Calu3 (cell line): ENCODE measurements at regions not wholly inside any gene's neighbourhood (a gene's known extent, or its start where the extent isn't known, plus 50 kb on each side); places are given as distances from the start of the nearest gene placed in this dataset.

Experiments used
- BruUV-seq: library from RNA; stranded (reverse); fragments of 400-500 nt; replicated peaks from 2 replicates; lab custom pipeline; 2021; lab: Mats Ljungman, UMichigan
- CTCF ChIA-PET: fragments of 300-600 bp; sonication (Branson Sonifier 250); formaldehyde crosslinking; loops from one replicate; lab custom pipeline; 2022; ENCODE audit warnings: antibody characterized with exemption; lab: Charles Lee
- DNase-seq: peaks from one replicate; pipeline ENCODE4 v3.0.0; 2022
- H3K27ac Mint-ChIP-seq: one replicate; pipeline ENCODE4 v1.8.0; 2022; ENCODE audit warnings: mixed read lengths; ENCODE audit not compliant: unreplicated experiment
- H3K27me3 Mint-ChIP-seq: one replicate; pipeline ENCODE4 v1.8.0; 2022; ENCODE audit warnings: mixed read lengths; ENCODE audit not compliant: unreplicated experiment
- H3K36me3 Mint-ChIP-seq: one replicate; pipeline ENCODE4 v1.8.0; 2022; ENCODE audit warnings: mild to moderate bottlenecking, moderate library complexity, mixed read lengths; ENCODE audit not compliant: insufficient read depth, unreplicated experiment
- H3K4me1 Mint-ChIP-seq: one replicate; pipeline ENCODE4 v1.8.0; 2022; ENCODE audit warnings: mild to moderate bottlenecking, low read depth, mixed read lengths; ENCODE audit not compliant: unreplicated experiment
- H3K4me3 Mint-ChIP-seq: one replicate; pipeline ENCODE4 v1.8.0; 2022; ENCODE audit warnings: mild to moderate bottlenecking, low read depth, moderate library complexity, mixed read lengths; ENCODE audit not compliant: unreplicated experiment
- H3K9me3 Mint-ChIP-seq: one replicate; pipeline ENCODE4 v1.8.0; 2022; ENCODE audit warnings: low read depth, mixed read lengths; ENCODE audit not compliant: unreplicated experiment
- intact Hi-C: fragments of 100-400 bp; cut with micrococcal nuclease; formaldehyde crosslinking; loops from one replicate; pipeline ENCODE4 v1.10.0; 2022; ENCODE audit not compliant: unreplicated experiment
- TF ChIP-seq, protein P1 (sequence below): fragments of 200-600 bp; IDR thresholded peaks from one replicate; pipeline ENCODE4 v1.8.0; 2022; ENCODE audit warnings: antibody characterized with exemption; ENCODE audit not compliant: unreplicated experiment

DNA sequence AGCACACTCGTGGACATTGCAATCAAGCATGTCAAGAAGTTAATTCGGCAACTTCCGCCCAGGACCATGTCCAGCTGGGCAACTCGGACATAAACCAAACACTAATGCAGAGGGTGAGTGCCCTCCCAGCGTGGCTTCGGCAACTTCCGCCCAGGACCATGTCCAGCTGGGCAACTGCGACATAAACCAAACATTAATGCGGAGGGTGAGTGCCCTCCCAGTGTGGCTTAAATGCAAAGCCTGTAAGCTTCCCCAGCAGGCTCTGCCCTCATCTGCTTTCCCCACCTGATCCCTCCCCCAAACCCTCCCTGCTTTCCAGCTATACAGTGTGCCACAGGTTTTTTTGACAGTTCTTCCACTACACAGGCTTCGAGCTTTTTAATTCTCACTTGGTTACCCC is 143.4 kb downstream of the PXDC1 start:
- CTCF ChIA-PET = no interaction called here
- no peak overlapping the region for H3K4me3 Mint-ChIP-seq
- peaks cover 12% of the 10 kb centered on the region for H3K4me1 Mint-ChIP-seq
- no peaks in the 10 kb centered on the region for H3K9me3 Mint-ChIP-seq
- no peak for DNase-seq
- H3K36me3 Mint-ChIP-seq = no peaks in the 10 kb centered on the region
- no TSS peak for BruUV-seq
- peaks cover 76% of the 10 kb centered on the region for H3K27me3 Mint-ChIP-seq
- H3K27ac Mint-ChIP-seq = no peak overlapping the region
- TF ChIP-seq, protein P1, sequence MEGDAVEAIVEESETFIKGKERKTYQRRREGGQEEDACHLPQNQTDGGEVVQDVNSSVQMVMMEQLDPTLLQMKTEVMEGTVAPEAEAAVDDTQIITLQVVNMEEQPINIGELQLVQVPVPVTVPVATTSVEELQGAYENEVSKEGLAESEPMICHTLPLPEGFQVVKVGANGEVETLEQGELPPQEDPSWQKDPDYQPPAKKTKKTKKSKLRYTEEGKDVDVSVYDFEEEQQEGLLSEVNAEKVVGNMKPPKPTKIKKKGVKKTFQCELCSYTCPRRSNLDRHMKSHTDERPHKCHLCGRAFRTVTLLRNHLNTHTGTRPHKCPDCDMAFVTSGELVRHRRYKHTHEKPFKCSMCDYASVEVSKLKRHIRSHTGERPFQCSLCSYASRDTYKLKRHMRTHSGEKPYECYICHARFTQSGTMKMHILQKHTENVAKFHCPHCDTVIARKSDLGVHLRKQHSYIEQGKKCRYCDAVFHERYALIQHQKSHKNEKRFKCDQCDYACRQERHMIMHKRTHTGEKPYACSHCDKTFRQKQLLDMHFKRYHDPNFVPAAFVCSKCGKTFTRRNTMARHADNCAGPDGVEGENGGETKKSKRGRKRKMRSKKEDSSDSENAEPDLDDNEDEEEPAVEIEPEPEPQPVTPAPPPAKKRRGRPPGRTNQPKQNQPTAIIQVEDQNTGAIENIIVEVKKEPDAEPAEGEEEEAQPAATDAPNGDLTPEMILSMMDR = no peak
- intact Hi-C loops = no loop called here

DNA sequence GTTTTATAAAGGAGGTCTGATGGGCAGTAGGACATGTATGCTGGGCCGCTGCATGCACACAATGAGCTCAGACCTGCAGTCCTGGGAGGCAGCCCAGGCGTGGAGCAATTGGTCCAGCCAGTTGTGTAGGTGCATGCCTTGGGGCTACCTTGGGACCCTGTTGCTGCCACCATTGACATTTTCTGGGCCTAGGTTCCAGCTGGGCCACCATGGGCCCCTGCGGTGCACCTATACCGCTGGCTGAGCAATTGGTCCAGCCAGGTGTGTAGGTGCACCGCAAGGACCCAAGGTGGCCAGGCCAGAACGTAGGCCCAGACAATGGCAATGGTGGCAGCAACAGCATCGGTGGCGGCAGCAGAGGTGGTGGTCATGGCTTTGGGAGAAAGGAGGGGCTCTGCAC is 143.9 kb downstream of the PXDC1 start:
- no peaks in the 10 kb centered on the region for H3K36me3 Mint-ChIP-seq
- BruUV-seq = no TSS peak
- CTCF ChIA-PET = no interaction called here

DNA sequence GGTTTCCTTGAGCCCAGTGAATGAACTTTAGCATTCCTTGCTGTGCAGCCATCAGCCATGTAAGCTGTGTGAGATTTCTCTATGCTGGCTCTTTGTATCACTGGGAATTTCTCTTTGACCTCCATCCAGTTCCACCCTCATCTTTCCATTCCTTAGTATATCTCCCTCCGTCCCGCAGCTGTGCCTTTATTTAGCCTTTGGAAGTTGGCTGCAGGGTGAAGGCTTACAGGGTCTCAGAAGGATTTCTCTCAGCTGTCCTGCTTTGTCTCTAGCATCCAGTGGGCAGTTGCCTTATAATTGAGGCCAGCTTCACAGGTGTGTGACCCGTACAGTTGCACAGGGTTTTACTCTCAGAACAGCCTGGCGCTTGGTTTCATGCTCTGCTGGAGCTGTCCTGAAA is 144.3 kb downstream of the PXDC1 start:
- no TSS peak for BruUV-seq
- TF ChIP-seq, protein P1 = no peak
- intact Hi-C loops = no loop called here
- Mint-ChIP-seq H3K4me1 (peaks cover 2% of the 10 kb centered on the region), H3K9me3 (no peaks in the 10 kb centered on the region), H3K27ac (no peak overlapping the region), H3K27me3 (peaks cover 79% of the 10 kb centered on the region), H3K36me3 (no peaks in the 10 kb centered on the region), H3K4me3 (no peak overlapping the region)
- DNase-seq = no peak
- CTCF ChIA-PET = no interaction called here

More for the DNA sequence above, 143.9 kb downstream of the PXDC1 start:
- Mint-ChIP-seq H3K4me1 (peaks cover 6% of the 10 kb centered on the region), H3K27me3 (peaks cover 79% of the 10 kb centered on the region), H3K27ac (no peak overlapping the region), H3K9me3 (no peaks in the 10 kb centered on the region), H3K4me3 (no peak overlapping the region)
- intact Hi-C loops = no loop called here
- TF ChIP-seq, protein P1 = no peak
- DNase-seq = no peak

DNA sequence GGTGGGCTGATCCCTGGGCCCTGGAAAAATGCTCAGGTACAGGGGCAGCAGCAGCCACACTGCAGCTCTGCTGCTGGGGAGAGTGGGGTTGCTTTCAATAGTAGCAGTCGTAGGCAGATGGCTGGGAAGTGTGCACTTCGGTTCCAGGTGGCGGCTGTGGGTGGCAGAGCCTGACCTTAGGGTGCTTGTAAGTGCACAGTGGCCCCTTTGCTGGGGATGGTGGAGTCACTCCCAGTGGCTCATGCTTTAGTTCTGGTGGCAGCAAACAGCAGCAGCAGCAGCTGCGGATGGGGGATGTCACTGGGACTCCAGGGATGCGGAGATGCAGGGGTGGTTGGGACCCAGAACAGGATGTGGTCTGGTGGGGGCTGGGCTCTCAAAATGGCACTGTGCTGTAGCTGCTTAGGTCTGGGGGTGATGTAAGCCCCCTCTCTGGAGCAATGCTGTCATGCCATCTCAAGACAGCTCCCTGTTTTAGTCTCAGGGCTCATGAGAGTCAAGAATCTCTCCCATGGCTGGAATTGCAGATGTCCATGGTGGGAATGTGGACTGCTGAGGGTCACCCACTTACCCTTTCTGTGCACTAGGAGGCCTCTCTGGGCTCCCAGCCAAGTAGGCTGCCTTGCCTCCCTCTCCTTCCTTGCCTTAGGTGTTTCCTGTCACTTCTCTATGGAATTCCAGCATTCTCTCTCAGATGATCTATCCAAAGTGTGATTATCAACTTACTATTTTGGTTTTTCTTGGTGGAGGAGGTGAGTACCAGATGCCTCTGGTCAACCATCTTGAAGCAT is 146.7 kb upstream of the SLC22A23 start:
- DNase-seq = no peak
- no TSS peak for BruUV-seq
- Mint-ChIP-seq H3K4me3 (no peak overlapping the region), H3K9me3 (no peaks in the 10 kb centered on the region), H3K27me3 (peaks cover 79% of the 10 kb centered on the region), H3K4me1 (no peaks in the 10 kb centered on the region), H3K36me3 (no peaks in the 10 kb centered on the region), H3K27ac (no peak overlapping the region)
- CTCF ChIA-PET = no interaction called here
- intact Hi-C loops = no loop called here
- TF ChIP-seq, protein P1 = no peak
